ENCODE measurements at regions not wholly inside any gene's neighbourhood (a gene's known extent, or its start where the extent isn't known, plus 50 kb on each side); places are given as distances from the start of the nearest gene placed in this dataset.

- DNase-seq = no peak
Observed at GRCh38 chr13:72093262-72093661, 226.3 kb upstream of the DACH1 start.

DNA sequence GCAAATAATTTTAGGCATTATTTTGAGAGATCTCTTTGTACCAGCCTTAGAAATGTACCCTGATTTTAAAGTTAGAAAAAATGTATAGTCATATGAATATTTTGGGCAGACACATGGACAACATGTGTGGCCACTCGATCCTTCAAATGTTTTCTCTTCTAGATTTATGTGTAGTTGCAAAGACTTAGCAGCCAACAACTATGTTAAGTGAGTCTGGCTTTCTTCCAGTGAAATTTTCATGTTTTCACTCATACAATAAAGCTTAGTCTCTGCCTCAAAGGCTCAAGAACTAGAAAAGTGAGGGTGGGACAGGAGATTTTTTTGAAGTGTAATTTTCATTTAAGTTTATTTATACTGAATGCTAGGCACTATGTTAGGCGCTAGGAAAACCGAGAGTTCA, 207.7 kb upstream of the DACH1 start:
- no peak for DNase-seq

GRCh38 chr13:72072261-72072660, 205.3 kb upstream of the DACH1 start:
- no peak for DNase-seq

DNA sequence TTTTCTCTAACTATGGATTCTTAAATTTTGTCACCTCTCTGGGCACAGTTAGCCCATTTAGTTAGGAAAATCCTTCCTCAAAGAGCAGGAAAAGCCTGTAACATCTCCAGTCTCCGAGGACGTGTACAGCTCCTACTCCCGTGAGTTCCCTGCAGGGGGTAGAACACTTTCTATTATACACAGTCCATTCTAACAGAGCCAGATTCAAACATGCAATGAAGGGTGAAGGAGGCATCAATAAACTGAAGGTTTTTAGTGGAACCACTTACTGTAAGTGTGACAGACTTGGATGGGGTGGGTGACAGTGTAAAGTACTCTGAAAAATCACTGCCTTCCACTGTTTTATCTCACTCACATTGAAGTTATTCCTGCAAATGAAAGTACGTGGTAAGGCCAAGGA, 204.7 kb upstream of the DACH1 start:
- no peak for DNase-seq

DNA sequence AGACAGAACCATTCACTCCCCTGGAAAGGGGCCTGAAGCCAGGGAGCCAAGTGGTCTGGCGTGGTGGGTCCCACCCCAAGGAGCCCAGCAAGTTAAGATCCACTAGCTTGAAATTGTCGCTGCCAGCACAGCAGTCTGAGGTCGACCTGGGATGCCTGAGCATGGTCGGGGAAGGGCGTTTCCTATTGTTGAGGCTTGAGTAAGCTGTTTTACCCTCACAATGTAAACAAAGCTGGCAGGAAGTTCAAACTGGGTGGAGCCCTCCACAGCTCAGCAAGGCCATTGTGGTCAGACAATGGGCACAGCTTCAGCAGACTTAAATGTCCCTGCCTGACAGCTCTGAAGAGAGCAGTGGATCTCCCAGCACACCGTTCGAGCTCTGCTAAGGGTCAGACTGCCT, 195.6 kb upstream of the DACH1 start:
- DNase-seq = no peak

GRCh38 chr13:72061613-72062012, 194.6 kb upstream of the DACH1 start:
- no peak for DNase-seq

DNA sequence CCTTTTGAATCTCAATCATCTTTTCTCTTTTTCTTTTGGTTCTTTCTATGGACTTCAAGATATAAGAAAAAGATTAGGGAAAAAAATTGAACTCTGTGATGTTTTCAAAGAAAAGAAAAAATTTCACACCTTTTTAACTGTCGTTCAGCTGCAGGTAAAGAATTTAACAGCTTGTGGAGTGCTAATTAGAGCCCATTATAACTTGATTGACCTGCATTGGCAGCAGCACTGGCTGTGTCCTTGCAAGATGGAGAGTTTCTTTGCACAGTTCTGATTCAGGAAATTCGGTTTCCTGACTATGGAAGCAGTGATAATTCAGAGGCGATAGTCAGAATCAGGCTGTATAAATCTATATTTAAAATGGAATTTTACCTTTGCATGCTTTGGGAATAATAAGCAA, 183.2 kb upstream of the DACH1 start:
- no peak for DNase-seq

DNA sequence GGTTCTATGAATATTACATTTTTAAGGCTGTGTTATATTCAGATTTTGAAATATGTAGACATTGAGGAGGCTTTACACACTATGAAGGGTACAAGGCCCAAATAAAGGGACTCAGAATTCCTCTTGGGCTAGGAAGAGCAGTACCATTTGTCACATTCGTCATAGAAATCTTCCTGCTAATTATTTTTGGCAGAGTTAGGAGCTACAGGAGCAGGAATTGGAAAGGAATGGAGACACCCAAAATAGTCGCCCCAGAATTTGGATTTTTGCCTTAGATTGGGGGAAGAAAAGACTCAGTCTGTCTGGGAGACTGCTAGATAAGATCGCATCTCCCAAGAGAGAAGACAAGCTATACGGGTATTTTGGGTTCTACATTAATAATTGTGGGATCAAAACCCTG, 176.4 kb upstream of the DACH1 start:
- no peak for DNase-seq

- no peak for DNase-seq
Observed at GRCh38 chr13:72041165-72041564, 174.2 kb upstream of the DACH1 start.

DNA sequence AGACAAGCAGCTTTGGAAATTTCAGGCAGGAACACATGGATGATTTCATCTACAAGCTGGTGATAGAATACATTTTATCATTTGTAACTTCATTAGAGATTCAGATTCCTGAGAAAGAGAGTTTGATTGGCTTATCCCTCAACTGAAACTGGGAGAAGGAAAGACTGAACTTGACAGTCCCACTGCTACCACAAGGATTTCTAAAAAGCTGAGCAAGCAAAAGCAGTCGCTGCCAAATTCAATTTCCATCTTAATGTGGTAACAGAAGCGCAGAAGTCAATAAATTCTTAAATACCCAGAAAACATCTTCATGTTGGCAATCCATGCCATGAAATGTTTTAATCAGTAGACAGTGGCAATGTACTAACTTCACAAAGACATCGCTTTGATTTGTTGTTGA, 172.1 kb upstream of the DACH1 start:
- DNase-seq = no peak

DNA sequence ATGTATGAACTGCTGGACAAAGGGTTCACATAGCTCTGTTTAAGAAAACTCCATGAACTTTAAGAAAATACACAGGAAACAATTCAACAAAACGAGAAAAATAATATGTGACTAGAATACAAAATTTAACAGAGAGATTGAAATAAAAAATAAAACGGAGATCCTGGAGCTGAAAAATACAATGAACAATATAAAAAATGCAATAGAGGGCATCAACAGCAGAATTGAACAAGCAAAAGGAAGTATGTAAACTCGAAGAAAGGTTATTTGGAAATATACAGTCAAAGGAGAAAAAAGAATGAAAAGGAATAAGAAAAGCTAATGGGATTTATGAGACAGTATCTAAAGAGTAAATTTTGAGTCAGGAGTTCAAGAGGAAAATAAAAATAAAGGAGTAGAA, 163.0 kb upstream of the DACH1 start:
- no peak for DNase-seq

DNA sequence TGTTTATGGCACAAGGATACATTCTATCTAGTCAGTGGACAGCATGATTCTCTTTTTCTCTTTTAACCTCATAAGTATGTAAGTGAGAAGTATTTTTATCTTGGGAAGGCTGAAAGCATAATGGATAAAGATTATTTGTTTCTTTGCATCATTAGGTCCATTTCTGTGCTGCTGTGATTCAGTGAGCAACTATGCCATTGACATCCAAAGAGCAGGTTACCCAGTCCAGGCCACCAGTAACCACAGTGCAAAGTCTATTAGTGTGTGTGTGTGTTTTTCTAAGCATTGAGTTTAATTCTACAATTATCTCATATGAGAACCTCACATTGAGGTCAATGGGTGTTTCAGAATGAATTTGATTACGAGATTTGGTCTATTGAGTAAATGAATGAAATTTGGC, 158.8 kb upstream of the DACH1 start:
- no peak for DNase-seq

- no peak for DNase-seq
Observed at GRCh38 chr13:72023895-72024294, 156.9 kb upstream of the DACH1 start.

GRCh38 chr13:72005455-72005854, 138.5 kb upstream of the DACH1 start:
- no peak for DNase-seq

DNA sequence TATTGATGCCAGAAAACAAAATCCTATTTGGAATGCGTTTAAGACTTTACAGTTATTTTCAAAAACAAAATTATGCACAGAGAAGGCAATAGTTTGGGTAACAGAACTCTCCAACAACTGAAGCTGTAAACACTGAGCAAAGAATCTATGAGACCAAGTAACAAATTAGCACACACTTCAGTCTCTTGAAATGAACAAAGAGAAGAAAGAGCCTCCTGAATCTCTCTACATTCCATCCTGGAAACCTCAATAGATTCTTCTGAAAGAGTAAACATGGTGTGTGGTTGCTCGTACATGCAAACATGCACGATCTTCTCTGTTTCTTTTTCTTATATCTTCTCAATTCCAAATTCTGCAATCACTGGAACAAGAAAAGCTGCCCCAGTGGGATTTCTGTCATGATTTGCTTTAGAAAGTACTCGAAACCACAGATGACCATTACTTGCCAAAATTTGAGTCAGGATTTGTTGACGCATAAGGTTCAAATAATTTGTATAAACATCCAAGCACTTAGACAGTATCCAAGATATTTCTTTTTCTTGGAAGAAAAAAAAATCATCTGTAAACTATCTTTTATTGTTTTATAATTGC, 137.9 kb upstream of the DACH1 start:
- DNase-seq = no peak

DNA sequence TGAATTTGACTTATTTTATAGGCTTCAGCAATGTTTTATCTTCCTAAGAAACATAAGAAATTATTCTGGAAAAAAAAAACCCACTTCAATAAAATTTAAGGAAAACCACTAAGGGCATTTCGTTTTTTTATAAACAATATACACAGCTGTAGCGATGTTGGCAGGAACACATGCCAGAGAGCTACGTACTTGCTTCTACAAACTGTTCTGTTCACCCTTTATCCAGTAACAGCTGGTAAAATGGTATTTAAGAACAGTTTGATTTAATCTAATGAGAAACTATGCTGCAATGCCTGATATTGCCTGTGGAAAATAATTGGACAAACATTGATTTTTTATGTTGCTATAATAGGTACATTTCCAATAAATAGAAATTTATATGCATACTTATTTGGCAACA, 137.2 kb upstream of the DACH1 start:
- DNase-seq = no peak

GRCh38 chr13:71998223-71998622, 131.2 kb upstream of the DACH1 start:
- no peak for DNase-seq

- no peak for DNase-seq
Observed at GRCh38 chr13:71979616-71980015, 112.6 kb upstream of the DACH1 start.

GRCh38 chr13:71977028-71977427, 110.0 kb upstream of the DACH1 start:
- DNase-seq = no peak

DNA sequence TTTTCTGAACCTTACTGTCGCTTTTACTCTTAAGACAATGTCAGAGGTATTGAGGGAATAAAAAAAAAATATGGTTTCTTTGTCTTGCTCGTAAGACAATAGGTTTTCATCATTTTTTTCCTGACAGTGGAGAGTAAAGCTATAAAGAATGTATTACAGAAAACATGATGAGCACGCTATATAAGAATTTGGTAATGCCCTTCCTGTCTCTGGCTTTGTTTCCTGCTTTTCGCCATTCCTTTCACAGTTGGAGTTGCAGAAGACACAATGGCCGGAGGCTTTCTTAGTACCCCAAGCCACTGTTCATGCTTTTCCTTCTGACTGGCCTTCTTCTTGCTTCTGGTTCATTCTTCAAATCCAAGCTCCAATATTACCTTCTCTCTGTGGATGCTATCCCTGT, 101.0 kb upstream of the DACH1 start:
- no peak for DNase-seq

- DNase-seq = no peak
Observed at GRCh38 chr13:71964491-71965100, 97.6 kb upstream of the DACH1 start.

GRCh38 chr13:71962735-71963134, 95.7 kb upstream of the DACH1 start:
- no peak for DNase-seq

- DNase-seq = no peak
Observed at GRCh38 chr13:71962126-71962525, 95.1 kb upstream of the DACH1 start.

- no peak for DNase-seq
Observed at GRCh38 chr13:71949441-71949840, 82.4 kb upstream of the DACH1 start.

- no peak for DNase-seq
Observed at GRCh38 chr13:71939186-71939585, 72.2 kb upstream of the DACH1 start.
